ENCODE measurements at regions not wholly inside any gene's neighbourhood (a gene's known extent, or its start where the extent isn't known, plus 50 kb on each side); places are given as distances from the start of the nearest gene placed in this dataset.

DNA sequence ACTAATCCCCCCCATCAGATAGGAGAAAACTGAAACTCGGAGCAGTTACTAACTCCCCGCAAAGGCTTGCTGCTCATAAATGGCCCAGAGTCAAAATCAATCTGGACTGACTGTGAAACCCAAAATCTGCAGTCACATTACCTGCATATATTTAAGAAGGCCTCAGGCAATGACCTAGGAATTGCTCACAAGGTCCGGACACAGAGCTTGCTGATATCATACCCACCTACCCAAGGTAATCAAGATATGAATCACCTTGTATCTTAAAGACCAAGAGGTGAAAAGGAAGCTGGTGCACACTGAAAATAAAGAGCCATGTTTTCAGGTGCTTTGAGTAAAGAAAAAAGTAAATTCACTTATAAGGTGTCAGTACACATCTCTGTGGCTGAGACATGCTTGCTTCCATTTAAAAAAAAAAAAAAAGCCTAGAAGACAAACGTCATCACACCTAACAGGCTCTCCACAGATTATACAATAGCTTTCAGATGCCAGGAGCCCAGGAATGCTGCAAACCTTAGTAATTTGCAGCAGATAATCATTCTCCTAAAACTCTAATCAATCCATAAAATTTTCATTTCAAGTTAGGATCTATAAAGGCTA is 195.4 kb downstream of the ZEB2 start:
- TF ChIP-seq CTCF (conservative IDR thresholded peaks at IDR 0.05): no peak
- no peak for TF ChIP-seq ZFX (IDR thresholded peaks at IDR 0.05)

Data from C4-2B (cell line).